22Rv1 (cell line): ENCODE measurements at regions not wholly inside any gene's neighbourhood (a gene's known extent, or its start where the extent isn't known, plus 50 kb on each side); places are given as distances from the start of the nearest gene placed in this dataset.

Experiments
- H3K27ac ChIP-seq: fragments of 450-650 bp; 2 replicates; pipeline ENCODE4 v1.5.1; 2017
- ZFX ChIP-seq: fragments of 450-650 bp; IDR thresholded peaks from 2 replicates; pipeline ENCODE4 v1.6.1; 2017; ENCODE audit warnings: antibody characterized with exemption, borderline replicate concordance
- TF ChIP-seq, protein P1 (sequence below): fragments of 450-650 bp; IDR thresholded peaks from 2 replicates; pipeline ENCODE4 v1.5.1; 2017; ENCODE audit warnings: mild to moderate bottlenecking

- H3K27ac ChIP-seq = no peak overlapping the region
- TF ChIP-seq, protein P1, sequence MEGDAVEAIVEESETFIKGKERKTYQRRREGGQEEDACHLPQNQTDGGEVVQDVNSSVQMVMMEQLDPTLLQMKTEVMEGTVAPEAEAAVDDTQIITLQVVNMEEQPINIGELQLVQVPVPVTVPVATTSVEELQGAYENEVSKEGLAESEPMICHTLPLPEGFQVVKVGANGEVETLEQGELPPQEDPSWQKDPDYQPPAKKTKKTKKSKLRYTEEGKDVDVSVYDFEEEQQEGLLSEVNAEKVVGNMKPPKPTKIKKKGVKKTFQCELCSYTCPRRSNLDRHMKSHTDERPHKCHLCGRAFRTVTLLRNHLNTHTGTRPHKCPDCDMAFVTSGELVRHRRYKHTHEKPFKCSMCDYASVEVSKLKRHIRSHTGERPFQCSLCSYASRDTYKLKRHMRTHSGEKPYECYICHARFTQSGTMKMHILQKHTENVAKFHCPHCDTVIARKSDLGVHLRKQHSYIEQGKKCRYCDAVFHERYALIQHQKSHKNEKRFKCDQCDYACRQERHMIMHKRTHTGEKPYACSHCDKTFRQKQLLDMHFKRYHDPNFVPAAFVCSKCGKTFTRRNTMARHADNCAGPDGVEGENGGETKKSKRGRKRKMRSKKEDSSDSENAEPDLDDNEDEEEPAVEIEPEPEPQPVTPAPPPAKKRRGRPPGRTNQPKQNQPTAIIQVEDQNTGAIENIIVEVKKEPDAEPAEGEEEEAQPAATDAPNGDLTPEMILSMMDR = no peak
- no peak for TF ChIP-seq ZFX
These were observed 173.5 kb upstream of the FRMD6 start for GRCh38 chr14:51478175-51478621.

GRCh38 chr14:51479584-51480325, 172.0 kb upstream of the FRMD6 start:
- H3K27ac ChIP-seq = no peak overlapping the region
- no peak for TF ChIP-seq ZFX
- TF ChIP-seq, protein P1 = no peak

- TF ChIP-seq ZFX = no peak
- TF ChIP-seq, protein P1 = no peak
These were observed 170.1 kb upstream of the FRMD6 start for GRCh38 chr14:51481643-51482042.

GRCh38 chr14:51482102-51482501, 169.6 kb upstream of the FRMD6 start:
- peak overlapping the region; percentile 43 for H3K27ac ChIP-seq
- no peak for TF ChIP-seq ZFX
- TF ChIP-seq, protein P1 = no peak

More at GRCh38 chr14:51481643-51482042, 170.1 kb upstream of the FRMD6 start:
- H3K27ac ChIP-seq = peak overlapping the region; percentile 43

DNA sequence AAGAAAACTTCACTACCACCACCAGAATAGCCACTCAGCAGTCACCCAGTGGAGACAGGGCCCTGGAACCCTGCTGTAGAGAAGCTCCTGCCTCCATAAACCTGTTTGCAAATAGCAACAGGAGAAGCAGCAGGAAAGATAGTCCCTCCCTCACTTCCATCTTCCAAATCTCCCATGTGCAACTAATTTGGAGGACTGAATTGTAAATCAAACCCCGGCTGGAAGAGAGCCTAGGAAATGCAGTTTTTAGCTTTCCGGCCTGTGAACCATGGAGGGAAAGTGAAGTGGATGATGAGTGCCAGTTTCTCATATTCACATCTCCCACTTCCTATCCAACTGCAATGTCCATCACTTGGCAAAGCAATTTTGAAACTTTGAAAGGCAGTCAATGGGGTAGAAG, 167.2 kb upstream of the FRMD6 start:
- TF ChIP-seq ZFX = no peak
- TF ChIP-seq, protein P1 = no peak
- no peak overlapping the region for H3K27ac ChIP-seq

- TF ChIP-seq, protein P1 = no peak
- no peak for TF ChIP-seq ZFX
- H3K27ac ChIP-seq = no peak overlapping the region
These were observed 166.0 kb upstream of the FRMD6 start for GRCh38 chr14:51485733-51486132.

DNA sequence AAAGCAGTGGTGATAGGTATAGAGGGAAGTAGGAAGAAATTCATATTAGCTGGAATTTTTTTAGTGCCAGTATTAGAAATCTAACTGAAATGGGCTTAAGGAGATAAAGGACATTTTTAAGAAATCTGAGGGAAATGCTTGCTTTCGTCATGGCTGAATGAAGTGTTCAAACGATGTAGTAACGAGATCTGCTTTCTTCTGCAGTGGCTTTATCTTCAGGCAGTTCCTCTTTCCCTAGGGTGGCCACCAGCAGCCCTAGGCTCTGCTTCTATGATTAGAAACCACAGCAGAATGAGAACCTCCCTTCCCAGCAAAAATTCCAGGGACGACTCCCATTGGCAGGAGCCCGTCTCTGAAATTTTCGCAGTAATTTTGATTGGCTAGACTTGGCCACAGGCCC, 163.9 kb upstream of the FRMD6 start:
- TF ChIP-seq, protein P1 = no peak
- TF ChIP-seq ZFX = no peak

More for the DNA sequence above, 163.9 kb upstream of the FRMD6 start:
- H3K27ac ChIP-seq = no peak overlapping the region
